ENCODE measurements at regions not wholly inside any gene's neighbourhood (a gene's known extent, or its start where the extent isn't known, plus 50 kb on each side); places are given as distances from the start of the nearest gene placed in this dataset.

DNA sequence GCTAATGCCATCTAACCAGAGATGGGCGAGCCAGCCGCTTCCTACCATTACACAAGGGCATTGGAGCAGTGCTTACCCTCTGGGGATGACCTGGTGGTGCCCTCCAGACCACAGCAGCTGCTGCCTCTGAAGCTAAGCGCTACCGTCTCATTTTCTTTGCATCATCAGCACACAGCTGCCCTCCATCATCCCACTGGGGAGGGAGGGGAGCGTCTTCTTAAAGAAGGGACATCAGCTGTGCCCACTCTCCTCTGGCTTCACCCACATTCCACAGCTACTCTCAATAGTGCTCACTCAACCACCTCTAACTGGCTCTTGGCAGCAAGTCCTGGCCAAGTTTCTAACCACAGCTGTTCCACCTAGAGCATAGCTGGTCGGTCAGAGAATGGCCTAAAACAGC lies 503.4 kb downstream of the NFIB start:
- no peaks in the 10 kb centered on the region for H3K36me3 ChIP-seq (ENCODE audit: control insufficient read depth, insufficient read depth, low read length)
- no peaks in the 10 kb centered on the region for H3K4me1 ChIP-seq (ENCODE audit: control insufficient read depth, insufficient read depth, low read length)
- BruUV-seq (replicated peaks): no TSS peak
- DNase-seq (ENCODE audit: low read depth, low spot score): no peak
- intact Hi-C loops (cut with micrococcal nuclease; ENCODE audit: unreplicated experiment) (no loop called here), in situ Hi-C loops (cut with HindIII; ENCODE audit: low pct_unique_long_range_greater_than_20kb, low sequenced_read_pairs) (no loop called here)
- ChIA-PET CTCF (no interaction called here), POLR2A (no interaction called here)
- no peak for ATAC-seq
- no peaks in the 10 kb centered on the region for H3K27me3 ChIP-seq (ENCODE audit: control insufficient read depth, insufficient read depth, low read length)
- H3K4me3 ChIP-seq (ENCODE audit: low read depth in 2 of 2, low read length in 2 of 2): no peak overlapping the region
- H3K9me3 ChIP-seq (ENCODE audit: control insufficient read depth, insufficient read depth, low read depth, low read length): no peaks in the 10 kb centered on the region
- no peak overlapping the region for H3K27ac ChIP-seq (ENCODE audit: low read length)
- TF ChIP-seq POLR2AphosphoS5 (IDR thresholded peaks at IDR 0.05; ENCODE audit: low read depth, low read length) (no peak), TCF7L2 (IDR thresholded peaks at IDR 0.05; ENCODE audit: low read depth, low read length) (no peak), SIN3A (IDR thresholded peaks at IDR 0.05; ENCODE audit: borderline replicate concordance, insufficient read depth, low read depth, low read length) (no peak)
- TF ChIP-seq, protein P1, sequence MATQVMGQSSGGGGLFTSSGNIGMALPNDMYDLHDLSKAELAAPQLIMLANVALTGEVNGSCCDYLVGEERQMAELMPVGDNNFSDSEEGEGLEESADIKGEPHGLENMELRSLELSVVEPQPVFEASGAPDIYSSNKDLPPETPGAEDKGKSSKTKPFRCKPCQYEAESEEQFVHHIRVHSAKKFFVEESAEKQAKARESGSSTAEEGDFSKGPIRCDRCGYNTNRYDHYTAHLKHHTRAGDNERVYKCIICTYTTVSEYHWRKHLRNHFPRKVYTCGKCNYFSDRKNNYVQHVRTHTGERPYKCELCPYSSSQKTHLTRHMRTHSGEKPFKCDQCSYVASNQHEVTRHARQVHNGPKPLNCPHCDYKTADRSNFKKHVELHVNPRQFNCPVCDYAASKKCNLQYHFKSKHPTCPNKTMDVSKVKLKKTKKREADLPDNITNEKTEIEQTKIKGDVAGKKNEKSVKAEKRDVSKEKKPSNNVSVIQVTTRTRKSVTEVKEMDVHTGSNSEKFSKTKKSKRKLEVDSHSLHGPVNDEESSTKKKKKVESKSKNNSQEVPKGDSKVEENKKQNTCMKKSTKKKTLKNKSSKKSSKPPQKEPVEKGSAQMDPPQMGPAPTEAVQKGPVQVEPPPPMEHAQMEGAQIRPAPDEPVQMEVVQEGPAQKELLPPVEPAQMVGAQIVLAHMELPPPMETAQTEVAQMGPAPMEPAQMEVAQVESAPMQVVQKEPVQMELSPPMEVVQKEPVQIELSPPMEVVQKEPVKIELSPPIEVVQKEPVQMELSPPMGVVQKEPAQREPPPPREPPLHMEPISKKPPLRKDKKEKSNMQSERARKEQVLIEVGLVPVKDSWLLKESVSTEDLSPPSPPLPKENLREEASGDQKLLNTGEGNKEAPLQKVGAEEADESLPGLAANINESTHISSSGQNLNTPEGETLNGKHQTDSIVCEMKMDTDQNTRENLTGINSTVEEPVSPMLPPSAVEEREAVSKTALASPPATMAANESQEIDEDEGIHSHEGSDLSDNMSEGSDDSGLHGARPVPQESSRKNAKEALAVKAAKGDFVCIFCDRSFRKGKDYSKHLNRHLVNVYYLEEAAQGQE (IDR thresholded peaks at IDR 0.05; ENCODE audit: insufficient read depth in 1 of 2, low read depth in 2 of 2, low read length in 1 of 2): no peak
- TF ChIP-seq, protein P2, sequence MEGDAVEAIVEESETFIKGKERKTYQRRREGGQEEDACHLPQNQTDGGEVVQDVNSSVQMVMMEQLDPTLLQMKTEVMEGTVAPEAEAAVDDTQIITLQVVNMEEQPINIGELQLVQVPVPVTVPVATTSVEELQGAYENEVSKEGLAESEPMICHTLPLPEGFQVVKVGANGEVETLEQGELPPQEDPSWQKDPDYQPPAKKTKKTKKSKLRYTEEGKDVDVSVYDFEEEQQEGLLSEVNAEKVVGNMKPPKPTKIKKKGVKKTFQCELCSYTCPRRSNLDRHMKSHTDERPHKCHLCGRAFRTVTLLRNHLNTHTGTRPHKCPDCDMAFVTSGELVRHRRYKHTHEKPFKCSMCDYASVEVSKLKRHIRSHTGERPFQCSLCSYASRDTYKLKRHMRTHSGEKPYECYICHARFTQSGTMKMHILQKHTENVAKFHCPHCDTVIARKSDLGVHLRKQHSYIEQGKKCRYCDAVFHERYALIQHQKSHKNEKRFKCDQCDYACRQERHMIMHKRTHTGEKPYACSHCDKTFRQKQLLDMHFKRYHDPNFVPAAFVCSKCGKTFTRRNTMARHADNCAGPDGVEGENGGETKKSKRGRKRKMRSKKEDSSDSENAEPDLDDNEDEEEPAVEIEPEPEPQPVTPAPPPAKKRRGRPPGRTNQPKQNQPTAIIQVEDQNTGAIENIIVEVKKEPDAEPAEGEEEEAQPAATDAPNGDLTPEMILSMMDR (IDR thresholded peaks at IDR 0.05): no peak

DNA sequence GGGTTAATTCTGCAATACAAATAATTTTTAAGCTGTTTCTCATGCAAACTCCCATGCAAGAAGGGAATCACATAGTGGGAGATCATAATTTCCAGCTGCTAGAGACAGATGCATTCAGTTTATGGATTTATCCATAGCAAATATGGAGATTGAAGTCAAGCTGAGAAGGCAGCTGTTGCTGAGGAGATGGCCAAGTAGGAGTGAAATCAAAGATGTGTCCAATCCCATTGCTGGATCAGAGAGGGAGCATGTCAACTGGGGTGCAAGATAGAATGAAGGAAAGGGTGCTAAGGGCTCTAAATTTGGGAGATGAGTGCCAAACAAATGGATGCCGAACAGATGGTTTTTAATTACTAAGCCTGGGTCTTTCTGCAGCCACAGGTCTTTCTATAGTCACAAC lies 504.5 kb downstream of the NFIB start:
- intact Hi-C loops (cut with micrococcal nuclease; ENCODE audit: unreplicated experiment) (no loop called here), in situ Hi-C loops (cut with HindIII; ENCODE audit: low pct_unique_long_range_greater_than_20kb, low sequenced_read_pairs) (no loop called here)
- ATAC-seq: no peak
- no peaks in the 10 kb centered on the region for H3K36me3 ChIP-seq (ENCODE audit: control insufficient read depth, insufficient read depth, low read length)
- H3K27ac ChIP-seq (ENCODE audit: low read length): no peak overlapping the region
- ChIA-PET CTCF (no interaction called here), POLR2A (no interaction called here)
- H3K4me1 ChIP-seq (ENCODE audit: control insufficient read depth, insufficient read depth, low read length): no peaks in the 10 kb centered on the region
- TF ChIP-seq, protein P2 (IDR thresholded peaks at IDR 0.05): no peak
- no peak for TF ChIP-seq TCF7L2 (IDR thresholded peaks at IDR 0.05; ENCODE audit: low read depth, low read length)
- no peak for TF ChIP-seq SIN3A (IDR thresholded peaks at IDR 0.05; ENCODE audit: borderline replicate concordance, insufficient read depth, low read depth, low read length)
- no peak for TF ChIP-seq POLR2AphosphoS5 (IDR thresholded peaks at IDR 0.05; ENCODE audit: low read depth, low read length)
- TF ChIP-seq, protein P1 (IDR thresholded peaks at IDR 0.05; ENCODE audit: insufficient read depth in 1 of 2, low read depth in 2 of 2, low read length in 1 of 2): no peak
- no TSS peak for BruUV-seq (replicated peaks)
- H3K9me3 ChIP-seq (ENCODE audit: control insufficient read depth, insufficient read depth, low read depth, low read length): no peaks in the 10 kb centered on the region
- H3K27me3 ChIP-seq (ENCODE audit: control insufficient read depth, insufficient read depth, low read length): no peaks in the 10 kb centered on the region
- H3K4me3 ChIP-seq (ENCODE audit: low read depth in 2 of 2, low read length in 2 of 2): no peak overlapping the region
- DNase-seq (ENCODE audit: low read depth, low spot score): no peak
